NCI-H1092 (cell line): ENCODE measurements at regions not wholly inside any gene's neighbourhood (a gene's known extent, or its start where the extent isn't known, plus 50 kb on each side); places are given as distances from the start of the nearest gene placed in this dataset.

Experiments used
- DNase-seq: peaks from one replicate; lab custom pipeline; 2025; lab: John Stamatoyannopoulos, UW

- no peak for DNase-seq
Measured at GRCh38 chr9:25613709-25614108, 64.5 kb downstream of the TUSC1 start.

GRCh38 chr9:25603106-25603505 lies 75.1 kb downstream of the TUSC1 start:
- DNase-seq = no peak

- DNase-seq = no peak
Measured at GRCh38 chr9:25602400-25603044, 75.7 kb downstream of the TUSC1 start.

- DNase-seq = no peak
Measured at GRCh38 chr9:25600501-25600900, 77.7 kb downstream of the TUSC1 start.

- DNase-seq = no peak
Measured at GRCh38 chr9:25584611-25585010, 93.6 kb downstream of the TUSC1 start.

- DNase-seq = no peak
Measured at GRCh38 chr9:25573281-25573680, 105.0 kb downstream of the TUSC1 start.

- no peak for DNase-seq
Measured at GRCh38 chr9:25571491-25571890, 106.8 kb downstream of the TUSC1 start.

- no peak for DNase-seq
Measured at GRCh38 chr9:25570802-25571201, 107.4 kb downstream of the TUSC1 start.

GRCh38 chr9:25562101-25562500 lies 116.1 kb downstream of the TUSC1 start:
- DNase-seq = no peak

- no peak for DNase-seq
Measured at GRCh38 chr9:25557645-25558300, 120.5 kb downstream of the TUSC1 start.

- DNase-seq = no peak
Measured at GRCh38 chr9:25556540-25556939, 121.7 kb downstream of the TUSC1 start.

GRCh38 chr9:25548847-25549246 lies 129.4 kb downstream of the TUSC1 start:
- DNase-seq = no peak

GRCh38 chr9:25543806-25544205 lies 134.4 kb downstream of the TUSC1 start:
- DNase-seq = no peak

- no peak for DNase-seq
Measured at GRCh38 chr9:25542319-25542718, 135.9 kb downstream of the TUSC1 start.

- no peak for DNase-seq
Measured at GRCh38 chr9:25537808-25538207, 140.4 kb downstream of the TUSC1 start.

- no peak for DNase-seq
Measured at GRCh38 chr9:25519286-25519685, 159.0 kb downstream of the TUSC1 start.

GRCh38 chr9:25517701-25518100 lies 160.5 kb downstream of the TUSC1 start:
- no peak for DNase-seq

GRCh38 chr9:25513509-25514033 lies 164.7 kb downstream of the TUSC1 start:
- no peak for DNase-seq

GRCh38 chr9:25505644-25506043 lies 172.6 kb downstream of the TUSC1 start:
- no peak for DNase-seq

GRCh38 chr9:25481372-25481771 lies 196.9 kb downstream of the TUSC1 start:
- DNase-seq = no peak

- DNase-seq = no peak
Measured at GRCh38 chr9:25480696-25481095, 197.5 kb downstream of the TUSC1 start.

GRCh38 chr9:25472681-25473080 lies 205.6 kb downstream of the TUSC1 start:
- no peak for DNase-seq

- DNase-seq = no peak
Measured at GRCh38 chr9:25472085-25472607, 206.1 kb downstream of the TUSC1 start.
